Keratinocyte (primary cell): ENCODE measurements at regions not wholly inside any gene's neighbourhood (a gene's known extent, or its start where the extent isn't known, plus 50 kb on each side); places are given as distances from the start of the nearest gene placed in this dataset.

Source experiments
- DNase-seq: peaks from one replicate; pipeline ENCODE4 v3.0.0-alpha.2; 2011; ENCODE audit warnings: low read depth, missing footprints, low spot score
- FAIRE-seq: peaks from 2 replicates; lab custom pipeline; 2011; peaks lifted over from hg19 to GRCh38; lab: Jason Lieb, UNC
- H2AFZ ChIP-seq: 2 replicates; pipeline ENCODE4 v1.6.0; 2012; ENCODE audit warnings: low read length, control low read depth, inconsistent platforms; ENCODE audit not compliant: control insufficient read depth
- H3K27ac ChIP-seq: 2 replicates; pipeline ENCODE4 v1.5.1; 2011; ENCODE audit warnings: low read length; ENCODE audit not compliant: control insufficient read depth, insufficient read depth
- H3K27me3 ChIP-seq: 3 replicates; pipeline ENCODE4 v1.6.0; 2011; ENCODE audit warnings: low read length; ENCODE audit not compliant: control insufficient read depth, insufficient read depth; ENCODE audit errors: extremely low read depth
- H3K36me3 ChIP-seq, 2 experiments: 2 replicates in 1 of 2; 3 replicates in 1 of 2; pipeline ENCODE4 v1.5.1; 2011; ENCODE audit warnings: low read length in 2 of 2, mild to moderate bottlenecking in 1 of 2; ENCODE audit not compliant: control insufficient read depth in 2 of 2, insufficient read depth in 2 of 2; ENCODE audit errors: extremely low read depth in 1 of 2
- H3K4me1 ChIP-seq: 3 replicates; pipeline ENCODE4 v1.5.1; 2011; ENCODE audit warnings: low read length; ENCODE audit not compliant: control insufficient read depth, insufficient read depth; ENCODE audit errors: extremely low read depth
- H3K4me2 ChIP-seq: 3 replicates; pipeline ENCODE4 v1.6.0; 2011; ENCODE audit warnings: low read depth, low read length; ENCODE audit not compliant: control insufficient read depth, insufficient read depth; ENCODE audit errors: extremely low read depth
- H3K4me3 ChIP-seq, 3 experiments: fragments of 200-600 bp in 1 of 3; sonication (generic) in 1 of 3; 2 replicates in 2 of 3; 3 replicates in 1 of 3; pipeline ENCODE4 v1.5.1; 2011 to 2016; ENCODE audit warnings: low read length in 3 of 3, mild to moderate bottlenecking in 3 of 3, control low read depth in 2 of 3, inconsistent platforms in 1 of 3, low read depth in 1 of 3, mixed read lengths in 1 of 3, mixed run types in 1 of 3, moderate library complexity in 1 of 3; ENCODE audit not compliant: control insufficient read depth in 2 of 3, insufficient read depth in 2 of 3; ENCODE audit errors: extremely low read depth in 1 of 3
- H3K79me2 ChIP-seq: 2 replicates; pipeline ENCODE4 v1.6.0; 2012; ENCODE audit warnings: low read length; ENCODE audit not compliant: control insufficient read depth, insufficient read depth
- H3K9ac ChIP-seq: 3 replicates; pipeline ENCODE4 v1.6.0; 2011; ENCODE audit warnings: low read length; ENCODE audit not compliant: control insufficient read depth, insufficient read depth; ENCODE audit errors: extremely low read depth
- H3K9me1 ChIP-seq: 3 replicates; pipeline ENCODE4 v1.6.0; 2011; ENCODE audit warnings: low read length; ENCODE audit not compliant: control insufficient read depth, insufficient read depth; ENCODE audit errors: extremely low read depth
- H3K9me3 ChIP-seq: 2 replicates; pipeline ENCODE4 v1.5.1; 2012; ENCODE audit warnings: low read depth, low read length; ENCODE audit not compliant: control insufficient read depth
- H4K20me1 ChIP-seq: 3 replicates; pipeline ENCODE4 v1.6.0; 2011; ENCODE audit warnings: low read length; ENCODE audit not compliant: control insufficient read depth, insufficient read depth; ENCODE audit errors: extremely low read depth
- EZH2 ChIP-seq: IDR thresholded peaks from one replicate; pipeline ENCODE4 v1.6.1; 2012; ENCODE audit warnings: inconsistent platforms, mild to moderate bottlenecking, low read length, moderate library complexity
- dilution Hi-C: fragments of 300-500 bp; cut with MboI; formaldehyde crosslinking; loops from one replicate; pipeline ENCODE4 v1.7.0; 2020; ENCODE audit warnings: low sequenced_read_pairs; ENCODE audit not compliant: extremely low pct_ligation_motif_present
- TF ChIP-seq, protein P1 (sequence below), 3 experiments: IDR thresholded peaks in 1 of 3; conservative IDR thresholded peaks in 1 of 3; optimal IDR thresholded peaks in 1 of 3; 2 replicates in 2 of 3; 3 replicates in 1 of 3; pipeline versions ENCODE3 to v1.5.1; 2011; ENCODE audit warnings: low read length in 3 of 3, mild to moderate bottlenecking in 3 of 3, moderate library complexity in 2 of 3, control low read depth in 1 of 3, inconsistent platforms in 1 of 3; ENCODE audit not compliant: insufficient read depth in 2 of 3; ENCODE audit errors: extremely low read depth in 1 of 3

DNA sequence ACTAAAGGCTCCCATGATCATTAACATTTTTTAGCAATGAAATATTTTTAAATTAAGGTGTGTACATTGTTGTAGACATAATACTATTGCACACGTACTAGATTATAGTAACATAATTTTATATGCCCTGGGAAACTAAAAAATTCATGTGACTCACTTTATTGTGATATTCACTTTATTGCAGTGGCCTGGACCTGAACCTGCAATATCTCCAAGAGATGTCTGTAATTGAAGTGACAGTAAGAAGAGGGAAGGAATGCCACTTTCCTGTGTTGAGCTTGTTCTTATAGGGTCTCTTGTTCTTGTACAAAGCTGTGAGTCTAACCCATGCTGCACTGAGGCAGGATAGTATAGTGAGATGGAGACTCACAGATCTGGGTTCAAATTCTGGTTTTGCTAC, 66.9 kb upstream of the USP24 start:
- dilution Hi-C loops, result no loop called here
- Histone ChIP-seq H3K27ac (no peak overlapping the region), H3K4me3 (no peak overlapping the region), H2AFZ (no peak overlapping the region), H3K36me3 (no peaks in the 10 kb centered on the region), H4K20me1 (no peaks in the 10 kb centered on the region), H3K9me3 (no peaks in the 10 kb centered on the region), H3K4me1 (peaks cover 7% of the 10 kb centered on the region), H3K27me3 (no peaks in the 10 kb centered on the region), H3K9ac (no peak overlapping the region), H3K4me2 (no peak overlapping the region), H3K79me2 (no peaks in the 10 kb centered on the region), H3K9me1 (no peaks in the 10 kb centered on the region)
- FAIRE-seq (no peak), DNase-seq (no peak)
- TF ChIP-seq, protein P1, sequence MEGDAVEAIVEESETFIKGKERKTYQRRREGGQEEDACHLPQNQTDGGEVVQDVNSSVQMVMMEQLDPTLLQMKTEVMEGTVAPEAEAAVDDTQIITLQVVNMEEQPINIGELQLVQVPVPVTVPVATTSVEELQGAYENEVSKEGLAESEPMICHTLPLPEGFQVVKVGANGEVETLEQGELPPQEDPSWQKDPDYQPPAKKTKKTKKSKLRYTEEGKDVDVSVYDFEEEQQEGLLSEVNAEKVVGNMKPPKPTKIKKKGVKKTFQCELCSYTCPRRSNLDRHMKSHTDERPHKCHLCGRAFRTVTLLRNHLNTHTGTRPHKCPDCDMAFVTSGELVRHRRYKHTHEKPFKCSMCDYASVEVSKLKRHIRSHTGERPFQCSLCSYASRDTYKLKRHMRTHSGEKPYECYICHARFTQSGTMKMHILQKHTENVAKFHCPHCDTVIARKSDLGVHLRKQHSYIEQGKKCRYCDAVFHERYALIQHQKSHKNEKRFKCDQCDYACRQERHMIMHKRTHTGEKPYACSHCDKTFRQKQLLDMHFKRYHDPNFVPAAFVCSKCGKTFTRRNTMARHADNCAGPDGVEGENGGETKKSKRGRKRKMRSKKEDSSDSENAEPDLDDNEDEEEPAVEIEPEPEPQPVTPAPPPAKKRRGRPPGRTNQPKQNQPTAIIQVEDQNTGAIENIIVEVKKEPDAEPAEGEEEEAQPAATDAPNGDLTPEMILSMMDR (optimal IDR thresholded peaks at IDR 0.05 in 1 of 3, IDR thresholded peaks at IDR 0.05 in 1 of 3, conservative IDR thresholded peaks at IDR 0.05 in 1 of 3; ENCODE audit: extremely low read depth in 1 of 3, insufficient read depth in 2 of 3, low read length in 3 of 3), result no peak
- no peak for TF ChIP-seq EZH2

DNA sequence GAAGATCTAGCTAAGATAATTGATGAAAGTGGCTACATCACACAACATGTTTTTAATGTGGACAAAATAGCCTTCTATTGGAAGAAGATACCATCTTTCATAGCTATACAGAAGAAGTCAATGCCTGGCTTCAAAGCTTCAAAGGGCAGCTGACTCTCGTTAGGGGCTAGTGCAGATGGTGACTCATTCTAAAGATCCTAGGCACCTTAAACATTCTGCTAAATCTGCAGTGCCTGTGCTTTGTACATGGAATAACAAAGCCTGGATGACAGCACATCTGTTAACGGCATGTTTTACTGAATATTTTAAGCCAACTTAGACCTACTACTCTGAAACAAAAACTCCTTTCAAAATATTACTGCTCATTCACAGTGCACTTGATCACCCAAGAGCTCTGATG, 65.6 kb upstream of the USP24 start:
- dilution Hi-C loops, result no loop called here
- Histone ChIP-seq H3K79me2 (no peaks in the 10 kb centered on the region), H3K27ac (no peak overlapping the region), H3K36me3 (no peaks in the 10 kb centered on the region), H3K4me2 (no peak overlapping the region), H3K9me3 (no peaks in the 10 kb centered on the region), H3K27me3 (no peaks in the 10 kb centered on the region), H3K9me1 (no peaks in the 10 kb centered on the region), H4K20me1 (no peaks in the 10 kb centered on the region), H3K4me1 (peaks cover 20% of the 10 kb centered on the region), H3K4me3 (no peak overlapping the region), H3K9ac (no peak overlapping the region), H2AFZ (no peak overlapping the region)
- FAIRE-seq, result no peak
- no peak for DNase-seq
- TF ChIP-seq, protein P1 (optimal IDR thresholded peaks at IDR 0.05 in 1 of 3, IDR thresholded peaks at IDR 0.05 in 1 of 3, conservative IDR thresholded peaks at IDR 0.05 in 1 of 3; ENCODE audit: extremely low read depth in 1 of 3, insufficient read depth in 2 of 3, low read length in 3 of 3), result no peak
- no peak for TF ChIP-seq EZH2
